Stomach (tissue), 8 donors: ENCODE measurements at regions not wholly inside any gene's neighbourhood (a gene's known extent, or its start where the extent isn't known, plus 50 kb on each side); places are given as distances from the start of the nearest gene placed in this dataset.

Source experiments
- DNase-seq, 2 donors: peaks; one replicate each; pipeline versions ENCODE4 v3.0.0 to v3.0.0-alpha.2; 2013 to 2019
- H3K27ac ChIP-seq, 5 donors: fragments of 200-600 bp in 4 of 5; sonication (generic) in 4 of 5; one replicate each; pipeline ENCODE4 v1.5.1; 2013 to 2019; ENCODE audit warnings: mild to moderate bottlenecking in 1 of 5, moderate library complexity in 1 of 5
- H3K27me3 ChIP-seq, 3 donors: fragments of 200-600 bp; sonication (generic); one replicate each; pipeline ENCODE4 v1.5.1; 2017 to 2019; ENCODE audit warnings: mixed run types in 1 of 3
- H3K36me3 ChIP-seq, 4 donors: fragments of 200-600 bp; sonication (generic); 1 replicate in 3 of 4; 2 replicates in 1 of 4; pipeline ENCODE4 v1.5.1; 2016 to 2019
- H3K4me1 ChIP-seq, 4 donors: fragments of 200-600 bp; sonication (generic); one replicate each; pipeline ENCODE4 v1.5.1; 2016 to 2019
- H3K4me3 ChIP-seq, 4 donors: fragments of 200-600 bp; sonication (generic) in 3 of 4; one replicate each; pipeline ENCODE4 v1.5.1; 2016 to 2019; ENCODE audit warnings: mild to moderate bottlenecking in 1 of 4
- H3K9me3 ChIP-seq, 4 donors: fragments of 200-600 bp; sonication (generic); one replicate each; pipeline ENCODE4 v1.5.1; 2016 to 2019
- CTCF ChIP-seq, 7 experiments: fragments of 450-650 bp in 4 of 7; fragments of 200-600 bp in 3 of 7; sonication (generic) in 3 of 7; IDR thresholded peaks; one replicate each; pipeline ENCODE4 v1.5.1; 2016 to 2019; ENCODE audit warnings: antibody characterized with exemption in 7 of 7, control low read depth in 2 of 7, mild to moderate bottlenecking in 1 of 7
- EP300 ChIP-seq: sonication (generic); formaldehyde crosslinking; IDR thresholded peaks from one replicate; pipeline ENCODE4 v1.6.1; 2017; ENCODE audit warnings: antibody characterized with exemption
- POLR2A ChIP-seq, 4 donors: fragments of 450-650 bp; IDR thresholded peaks; one replicate each; pipeline ENCODE4 v1.6.1; 2016; ENCODE audit warnings: antibody characterized with exemption in 4 of 4, control low read depth in 2 of 4, mild to moderate bottlenecking in 1 of 4, moderate library complexity in 1 of 4
- POLR2AphosphoS5 ChIP-seq, 3 donors: sonication (generic); formaldehyde crosslinking; IDR thresholded peaks; one replicate each; pipeline ENCODE4 v1.6.1; 2016; ENCODE audit warnings: antibody characterized with exemption in 3 of 3
- WGBS, 5 donors: extraction: QIAGEN DNeasy Blood & Tissue Kit in 3 of 5; methylation state at CpG; one replicate each; pipeline versions ENCODE4 v1.1.5 to v1.1.7; 2013 to 2018; 5-methylcytosine and 5-hydroxymethylcytosine counted together
- intact Hi-C: fragments of 100-400 bp; cut with DNase I; formaldehyde crosslinking; loops from one replicate; pipeline ENCODE4 v1.15.1; 2023; ENCODE audit warnings: low total_unique reads
- donor health status: healthy with polysubstance abuse.
- donor health status: Bipolar disorder and iron deficiency.
- donor health status: healthy.

GRCh38 chr21:35606578-35606977 is 453.7 kb downstream of the SETD4 start:
- Histone ChIP-seq H3K9me3 (no peaks in the 10 kb centered on the region), H3K27me3 (peaks cover 0 to 21% (median 0%) of the 10 kb centered on the region in 3 donors), H3K4me1 (no peaks in the 10 kb centered on the region), H3K27ac (no peak overlapping the region), H3K4me3 (no peak overlapping the region), H3K36me3 (no peaks in the 10 kb centered on the region)
- DNase-seq: no peak
- TF ChIP-seq EP300 (no peak), POLR2AphosphoS5 (IDR thresholded peaks at IDR 0.05) (no peak), CTCF (IDR thresholded peaks at IDR 0.05) (no peak), POLR2A (IDR thresholded peaks at IDR 0.05) (no peak)
- 67 to 87% (median 83%) methylated on average over 2 of the region's 2 CpGs for WGBS, 5 donors
- intact Hi-C loops: no loop called here

GRCh38 chr21:35606146-35606545 is 454.2 kb downstream of the SETD4 start:
- Histone ChIP-seq H3K4me1 (no peaks in the 10 kb centered on the region), H3K9me3 (no peaks in the 10 kb centered on the region), H3K27me3 (peaks cover 0 to 21% (median 0%) of the 10 kb centered on the region in 3 donors), H3K27ac (no peak overlapping the region), H3K36me3 (no peaks in the 10 kb centered on the region), H3K4me3 (no peak overlapping the region)
- WGBS, 5 donors: 83 to 95% (median 91%) methylated on average over 6 of the region's 6 CpGs
- DNase-seq: no peak
- intact Hi-C loops: no loop called here
- no peak for TF ChIP-seq CTCF (IDR thresholded peaks at IDR 0.05)
- no peak for TF ChIP-seq POLR2A (IDR thresholded peaks at IDR 0.05)
- no peak for TF ChIP-seq EP300
- TF ChIP-seq POLR2AphosphoS5 (IDR thresholded peaks at IDR 0.05): no peak

- no peak for DNase-seq
- Histone ChIP-seq H3K9me3 (no peaks in the 10 kb centered on the region), H3K4me3 (no peak overlapping the region), H3K27ac (no peak overlapping the region), H3K27me3 (peaks cover 0 to 21% (median 0%) of the 10 kb centered on the region in 3 donors), H3K36me3 (no peaks in the 10 kb centered on the region), H3K4me1 (no peaks in the 10 kb centered on the region)
- intact Hi-C loops: no loop called here
- TF ChIP-seq POLR2A (IDR thresholded peaks at IDR 0.05) (no peak), POLR2AphosphoS5 (IDR thresholded peaks at IDR 0.05) (no peak), CTCF (IDR thresholded peaks at IDR 0.05) (no peak), EP300 (no peak)
- 76 to 84% (median 80%) methylated on average over 5 of the region's 5 CpGs for WGBS, 5 donors
These were observed 456.8 kb downstream of the SETD4 start for GRCh38 chr21:35603494-35603893.

GRCh38 chr21:35602811-35603362 is 457.4 kb downstream of the SETD4 start:
- intact Hi-C loops: no loop called here
- H3K4me3 ChIP-seq: no peak overlapping the region
- no peaks in the 10 kb centered on the region for H3K36me3 ChIP-seq
- no peak overlapping the region for H3K27ac ChIP-seq
- no peaks in the 10 kb centered on the region for H3K4me1 ChIP-seq
- no peak for TF ChIP-seq CTCF (IDR thresholded peaks at IDR 0.05)
- no peak for TF ChIP-seq POLR2A (IDR thresholded peaks at IDR 0.05)
- TF ChIP-seq POLR2AphosphoS5 (IDR thresholded peaks at IDR 0.05): no peak
- no peak for TF ChIP-seq EP300
- H3K9me3 ChIP-seq: no peaks in the 10 kb centered on the region
- WGBS, 5 donors: 71 to 87% (median 80%) methylated on average over 4 to 7 of the region's 7 CpGs
- peaks cover 0 to 22% (median 0%) of the 10 kb centered on the region in 3 donors for H3K27me3 ChIP-seq
- DNase-seq: no peak
